GM19467 (cell line): ENCODE measurements at regions not wholly inside any gene's neighbourhood (a gene's known extent, or its start where the extent isn't known, plus 50 kb on each side); places are given as distances from the start of the nearest gene placed in this dataset.
"Not testable (repeated sequence)": the region's sequence is repeated elsewhere in the genome, so short reads cannot be mapped to it uniquely, and the experiment has no call there.

Experiments used
- ATAC-seq: cut with Tn5 transposase; IDR thresholded peaks from one replicate; pipeline ENCODE4 v1.9.1; 2021; ENCODE audit warnings: mild to moderate bottlenecking, moderate library complexity; ENCODE audit not compliant: unreplicated experiment

GRCh38 chr15:21174761-21175160 lies 265.5 kb downstream of the POTEB3 start:
- not testable (repeated sequence) for ATAC-seq

GRCh38 chr15:21151203-21151966 lies 285.3 kb upstream of the POTEB2 start:
- not testable (repeated sequence) for ATAC-seq

- ATAC-seq: not testable (repeated sequence)
Measured at GRCh38 chr15:21148136-21148535, 282.0 kb upstream of the POTEB2 start.

- ATAC-seq: not testable (repeated sequence)
Measured at GRCh38 chr15:21133893-21134292, 267.8 kb upstream of the POTEB2 start.

- not testable (repeated sequence) for ATAC-seq
Measured at GRCh38 chr15:21112271-21113053, 246.3 kb upstream of the POTEB2 start.

- not testable (repeated sequence) for ATAC-seq
Measured at GRCh38 chr15:21111861-21112260, 245.7 kb upstream of the POTEB2 start.

GRCh38 chr15:21111172-21111571 lies 245.1 kb upstream of the POTEB2 start:
- ATAC-seq: not testable (repeated sequence)

- ATAC-seq: not testable (repeated sequence)
Measured at GRCh38 chr15:21110187-21110804, 244.2 kb upstream of the POTEB2 start.

- not testable (repeated sequence) for ATAC-seq
Measured at GRCh38 chr15:21108384-21108783, 242.3 kb upstream of the POTEB2 start.

- not testable (repeated sequence) for ATAC-seq
Measured at GRCh38 chr15:21107399-21108381, 241.6 kb upstream of the POTEB2 start.

- ATAC-seq: not testable (repeated sequence)
Measured at GRCh38 chr15:21096599-21096998, 230.5 kb upstream of the POTEB2 start.

GRCh38 chr15:21079544-21079943 lies 213.4 kb upstream of the POTEB2 start:
- not testable (repeated sequence) for ATAC-seq

GRCh38 chr15:21068917-21069316 lies 202.8 kb upstream of the POTEB2 start:
- not testable (repeated sequence) for ATAC-seq

- ATAC-seq: not testable (repeated sequence)
Measured at GRCh38 chr15:21063512-21063911, 197.4 kb upstream of the POTEB2 start.

GRCh38 chr15:21062619-21063163 lies 196.6 kb upstream of the POTEB2 start:
- not testable (repeated sequence) for ATAC-seq

- not testable (repeated sequence) for ATAC-seq
Measured at GRCh38 chr15:21051866-21052265, 185.8 kb upstream of the POTEB2 start.

- ATAC-seq: not testable (repeated sequence)
Measured at GRCh38 chr15:21031703-21032102, 165.6 kb upstream of the POTEB2 start.

GRCh38 chr15:21029001-21029400 lies 162.9 kb upstream of the POTEB2 start:
- not testable (repeated sequence) for ATAC-seq

- ATAC-seq: not testable (repeated sequence)
Measured at GRCh38 chr15:21027942-21028341, 161.8 kb upstream of the POTEB2 start.

GRCh38 chr15:21026848-21027247 lies 160.7 kb upstream of the POTEB2 start:
- not testable (repeated sequence) for ATAC-seq
